GM18951 (cell line): ENCODE measurements at regions not wholly inside any gene's neighbourhood (a gene's known extent, or its start where the extent isn't known, plus 50 kb on each side); places are given as distances from the start of the nearest gene placed in this dataset.
"Not testable (repeated sequence)": the region's sequence is repeated elsewhere in the genome, so short reads cannot be mapped to it uniquely, and the experiment has no call there.

Experiments used
- POLR2A ChIP-seq: IDR thresholded peaks from 4 replicates; pipeline ENCODE4 v1.6.1; 2011; ENCODE audit warnings: mild to moderate bottlenecking; ENCODE audit not compliant: insufficient read length, insufficient read depth; ENCODE audit errors: extremely low read depth
- in situ Hi-C: fragments of 300-500 bp; cut with MboI; formaldehyde crosslinking; loops from one replicate; pipeline ENCODE4 v1.12.0; 2022; ENCODE audit warnings: low sequenced_read_pairs, mixed read lengths, inconsistent platforms; ENCODE audit not compliant: unreplicated experiment

GRCh38 chr3:105255350-105255749 lies 111.4 kb upstream of the ALCAM start:
- no peak for TF ChIP-seq POLR2A
- in situ Hi-C loops, result no loop called here

GRCh38 chr3:105259496-105259895 lies 107.2 kb upstream of the ALCAM start:
- in situ Hi-C loops, result no loop called here
- TF ChIP-seq POLR2A, result no peak

GRCh38 chr3:105260385-105260784 lies 106.3 kb upstream of the ALCAM start:
- TF ChIP-seq POLR2A, result no peak
- in situ Hi-C loops, result no loop called here

GRCh38 chr3:105274536-105274935 lies 92.2 kb upstream of the ALCAM start:
- TF ChIP-seq POLR2A, result no peak
- in situ Hi-C loops, result no loop called here

- in situ Hi-C loops, result no loop called here
Measured at GRCh38 chr3:105274958-105275357, 91.8 kb upstream of the ALCAM start.

GRCh38 chr3:105277656-105278055 lies 89.1 kb upstream of the ALCAM start:
- TF ChIP-seq POLR2A, result no peak
- in situ Hi-C loops, result no loop called here

More at GRCh38 chr3:105274958-105275357, 91.8 kb upstream of the ALCAM start:
- no peak for TF ChIP-seq POLR2A

GRCh38 chr3:105278688-105279087 lies 88.0 kb upstream of the ALCAM start:
- no peak for TF ChIP-seq POLR2A
- in situ Hi-C loops, result no loop called here

- no peak for TF ChIP-seq POLR2A
- in situ Hi-C loops, result no loop called here
Measured at GRCh38 chr3:105281989-105282388, 84.7 kb upstream of the ALCAM start.

GRCh38 chr3:105284876-105285275 lies 81.8 kb upstream of the ALCAM start:
- in situ Hi-C loops, result no loop called here
- no peak for TF ChIP-seq POLR2A

GRCh38 chr3:105285653-105286241 lies 81.0 kb upstream of the ALCAM start:
- in situ Hi-C loops, result no loop called here
- no peak for TF ChIP-seq POLR2A

GRCh38 chr3:105293441-105293840 lies 73.3 kb upstream of the ALCAM start:
- in situ Hi-C loops, result no loop called here
- TF ChIP-seq POLR2A, result no peak

GRCh38 chr3:105296182-105296822 lies 70.4 kb upstream of the ALCAM start:
- in situ Hi-C loops, result not testable (repeated sequence)

- in situ Hi-C loops, result no loop called here
- TF ChIP-seq POLR2A, result no peak
Measured at GRCh38 chr3:105304487-105304886, 62.2 kb upstream of the ALCAM start.

GRCh38 chr3:105315144-105315543 lies 51.6 kb upstream of the ALCAM start:
- in situ Hi-C loops, result no loop called here
- TF ChIP-seq POLR2A, result no peak
